Ishikawa (cell line): ENCODE measurements at regions not wholly inside any gene's neighbourhood (a gene's known extent, or its start where the extent isn't known, plus 50 kb on each side); places are given as distances from the start of the nearest gene placed in this dataset.

Source experiments
- CEBPB ChIP-seq: IDR thresholded peaks from 2 replicates; pipeline ENCODE4 v1.6.1; 2012
- CREB1 ChIP-seq: IDR thresholded peaks from 2 replicates; pipeline ENCODE4 v1.6.1; 2012; ENCODE audit warnings: low read depth
- EGR1 ChIP-seq: IDR thresholded peaks from 2 replicates; pipeline ENCODE4 v1.6.1; 2012
- EP300 ChIP-seq: IDR thresholded peaks from 2 replicates; pipeline ENCODE4 v1.6.1; 2012; ENCODE audit warnings: borderline replicate concordance
- FOXM1 ChIP-seq: IDR thresholded peaks from 2 replicates; pipeline ENCODE4 v1.6.1; 2012; ENCODE audit warnings: low read depth, borderline replicate concordance
- NFIC ChIP-seq: IDR thresholded peaks from 2 replicates; pipeline ENCODE4 v1.6.1; 2012
- RAD21 ChIP-seq: IDR thresholded peaks from 2 replicates; pipeline ENCODE4 v1.6.1; 2012; ENCODE audit warnings: low read depth
- REST ChIP-seq: IDR thresholded peaks from 2 replicates; pipeline ENCODE4 v1.6.1; 2012; ENCODE audit warnings: low read depth, mild to moderate bottlenecking
- TAF1 ChIP-seq: IDR thresholded peaks from 2 replicates; pipeline ENCODE4 v1.6.1; 2012; ENCODE audit warnings: low read depth, mild to moderate bottlenecking
- TCF12 ChIP-seq: IDR thresholded peaks from 2 replicates; pipeline ENCODE4 v1.6.1; 2012; ENCODE audit warnings: low read depth
- TEAD4 ChIP-seq: IDR thresholded peaks from 2 replicates; pipeline ENCODE4 v1.6.1; 2012
- USF1 ChIP-seq: IDR thresholded peaks from 2 replicates; pipeline ENCODE4 v1.6.1; 2012
- YY1 ChIP-seq: IDR thresholded peaks from 2 replicates; pipeline ENCODE4 v1.6.1; 2012; ENCODE audit warnings: low read depth
- ZBTB7A ChIP-seq: IDR thresholded peaks from 2 replicates; pipeline ENCODE4 v1.6.1; 2012; ENCODE audit warnings: low read depth
- TF ChIP-seq, protein P1 (sequence below): IDR thresholded peaks from 2 replicates; pipeline ENCODE4 v1.6.1; 2012

DNA sequence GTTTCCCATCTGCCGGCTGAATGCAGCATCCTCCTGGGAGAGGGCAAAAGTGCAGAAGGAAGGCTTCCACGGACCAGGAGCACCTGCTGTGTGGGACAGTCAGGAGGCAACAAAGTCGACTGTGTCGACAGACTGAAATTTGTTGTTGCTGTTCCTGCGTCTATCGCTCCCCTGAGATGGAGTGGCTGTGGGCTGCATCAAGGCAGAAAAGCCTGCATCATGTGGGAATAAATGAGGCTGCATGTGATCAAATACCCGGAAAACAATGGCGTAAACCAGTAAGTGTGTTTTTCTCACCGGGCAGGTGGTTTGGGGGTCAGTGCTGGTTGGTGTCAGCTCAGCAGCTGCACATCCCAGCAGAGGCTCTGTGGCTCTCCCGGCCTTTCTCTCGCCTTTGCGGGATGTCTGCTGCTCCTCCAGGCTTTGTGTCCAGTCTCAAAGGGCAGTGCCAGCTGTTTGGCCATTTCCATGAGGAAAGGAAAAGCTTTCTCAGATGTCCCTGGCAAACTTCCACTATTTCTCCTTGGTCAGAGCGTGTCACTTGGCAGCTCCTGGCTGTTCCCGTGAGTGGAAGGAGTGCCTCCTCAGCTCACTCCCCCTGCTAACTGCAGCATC lies 262.4 kb downstream of the NDUFA10 start:
- TF ChIP-seq RAD21 (no peak), CEBPB (no peak), EGR1 (no peak), TEAD4 (no peak), USF1 (no peak), FOXM1 (no peak), ZBTB7A (no peak), NFIC (no peak)
- TF ChIP-seq, protein P1, sequence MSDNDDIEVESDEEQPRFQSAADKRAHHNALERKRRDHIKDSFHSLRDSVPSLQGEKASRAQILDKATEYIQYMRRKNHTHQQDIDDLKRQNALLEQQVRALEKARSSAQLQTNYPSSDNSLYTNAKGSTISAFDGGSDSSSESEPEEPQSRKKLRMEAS, result no peak

GRCh38 chr2:239762106-239762505 lies 263.0 kb downstream of the NDUFA10 start:
- TF ChIP-seq, protein P1, result no peak

DNA sequence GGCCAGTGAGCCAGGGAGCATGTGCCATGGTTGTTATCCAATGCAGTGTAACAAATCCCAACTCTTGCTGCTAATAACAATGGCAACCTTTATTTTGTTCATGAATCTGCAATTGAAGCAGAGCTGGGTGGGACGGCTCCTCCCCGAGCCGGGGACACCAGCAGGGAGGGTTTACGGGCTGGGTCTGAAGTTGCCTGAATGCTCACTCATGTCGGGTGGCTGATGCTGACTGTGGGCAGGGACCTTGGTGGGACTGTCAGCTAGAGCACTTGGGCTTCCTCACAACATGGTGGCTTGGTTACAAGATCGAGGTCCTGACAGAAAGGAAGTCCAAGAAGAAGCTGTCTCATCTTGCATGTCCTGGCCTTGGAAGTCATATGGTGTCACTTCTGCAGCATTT lies 264.5 kb downstream of the NDUFA10 start:
- TF ChIP-seq EGR1 (no peak), NFIC (no peak), USF1 (no peak), TCF12 (no peak), REST (no peak), YY1 (no peak), CEBPB (no peak), CREB1 (no peak), RAD21 (no peak), TEAD4 (no peak), EP300 (no peak), TAF1 (no peak), ZBTB7A (no peak), FOXM1 (no peak)
- TF ChIP-seq, protein P1, result no peak

DNA sequence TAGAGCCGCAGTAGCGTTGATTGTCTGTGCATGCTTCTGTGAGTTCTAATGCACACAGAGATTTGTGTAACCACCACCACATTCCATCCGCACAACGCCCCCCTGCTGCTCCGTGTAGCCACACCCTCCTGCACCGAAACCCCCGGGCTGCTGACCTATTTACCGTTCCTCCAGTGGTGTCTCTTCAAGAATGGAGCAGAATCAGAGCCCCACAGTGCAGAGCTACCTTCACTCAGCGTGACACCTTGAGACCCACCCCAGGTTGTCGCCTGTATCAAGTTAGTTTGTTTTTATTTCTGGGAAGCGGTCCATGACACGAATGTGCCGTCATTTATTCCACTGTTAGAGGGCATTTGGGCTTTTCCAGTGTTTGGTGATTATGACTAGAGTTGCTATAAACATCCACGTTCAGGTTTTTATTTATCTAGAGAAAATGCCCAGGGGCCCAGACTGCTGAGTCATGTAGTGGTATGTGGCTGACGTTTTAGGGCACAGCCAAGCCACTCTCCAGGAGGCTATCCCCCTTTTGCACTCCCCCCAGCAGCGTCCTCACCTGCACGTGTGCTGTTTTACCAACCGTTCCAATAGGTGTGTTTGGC lies 266.8 kb downstream of the NDUFA10 start:
- no peak for TF ChIP-seq FOXM1

- TF ChIP-seq TEAD4 (no peak), ZBTB7A (no peak), EP300 (no peak), TCF12 (no peak), YY1 (no peak), RAD21 (no peak), EGR1 (no peak), REST (no peak)
- TF ChIP-seq, protein P1, result no peak
Observed at GRCh38 chr2:239756790-239757760, 268.1 kb downstream of the NDUFA10 start.
